ENCODE measurements at regions not wholly inside any gene's neighbourhood (a gene's known extent, or its start where the extent isn't known, plus 50 kb on each side); places are given as distances from the start of the nearest gene placed in this dataset.
"Not testable (repeated sequence)": the region's sequence is repeated elsewhere in the genome, so short reads cannot be mapped to it uniquely, and the experiment has no call there.

- Histone ChIP-seq H3K36me3 (ENCODE audit: control insufficient read depth, insufficient read depth, low read length) (no peaks in the 10 kb centered on the region), H3K9me3 (ENCODE audit: control insufficient read depth, low read length) (no peaks in the 10 kb centered on the region), H3K27ac (ENCODE audit: low read depth, low read length, severe bottlenecking) (no peak overlapping the region)
Observed at GRCh38 chr5:124511791-124512190, 234.6 kb downstream of the ZNF608 start.

GRCh38 chr5:124507688-124508087, 238.8 kb downstream of the ZNF608 start:
- Histone ChIP-seq H3K9me3 (ENCODE audit: control insufficient read depth, low read length) (no peaks in the 10 kb centered on the region), H3K4me3 (ENCODE audit: extremely low read depth, insufficient read depth, low read length, poor library complexity, severe bottlenecking) (no peak overlapping the region), H3K36me3 (ENCODE audit: control insufficient read depth, insufficient read depth, low read length) (no peaks in the 10 kb centered on the region), H3K27ac (ENCODE audit: low read depth, low read length, severe bottlenecking) (no peak overlapping the region), H3K4me1 (ENCODE audit: control insufficient read depth, insufficient read depth, low read length, poor library complexity, severe bottlenecking) (no peaks in the 10 kb centered on the region)
- WGBS, 2 experiments (ENCODE audit: insufficient coverage in 2 of 2) = 93 to 100% methylated on average over 2 of the region's 2 CpGs

More at GRCh38 chr5:124511791-124512190, 234.6 kb downstream of the ZNF608 start:
- Histone ChIP-seq H3K4me3 (ENCODE audit: extremely low read depth, insufficient read depth, low read length, poor library complexity, severe bottlenecking) (no peak overlapping the region), H3K4me1 (ENCODE audit: control insufficient read depth, insufficient read depth, low read length, poor library complexity, severe bottlenecking) (no peaks in the 10 kb centered on the region)

GRCh38 chr5:124504081-124504916, 242.1 kb downstream of the ZNF608 start:
- no peaks in the 10 kb centered on the region for H3K9me3 ChIP-seq (ENCODE audit: control insufficient read depth, low read length)
- H3K27ac ChIP-seq (ENCODE audit: low read depth, low read length, severe bottlenecking) = no peak overlapping the region
- no peaks in the 10 kb centered on the region for H3K4me1 ChIP-seq (ENCODE audit: control insufficient read depth, insufficient read depth, low read length, poor library complexity, severe bottlenecking)
- whole genome bisulfite sequencing, 2 experiments (ENCODE audit: insufficient coverage in 2 of 2) = 50 to 80% methylated on average over 1 of the region's 4 CpGs
- H3K36me3 ChIP-seq (ENCODE audit: control insufficient read depth, insufficient read depth, low read length) = no peaks in the 10 kb centered on the region
- no peak overlapping the region for H3K4me3 ChIP-seq (ENCODE audit: extremely low read depth, insufficient read depth, low read length, poor library complexity, severe bottlenecking)

DNA sequence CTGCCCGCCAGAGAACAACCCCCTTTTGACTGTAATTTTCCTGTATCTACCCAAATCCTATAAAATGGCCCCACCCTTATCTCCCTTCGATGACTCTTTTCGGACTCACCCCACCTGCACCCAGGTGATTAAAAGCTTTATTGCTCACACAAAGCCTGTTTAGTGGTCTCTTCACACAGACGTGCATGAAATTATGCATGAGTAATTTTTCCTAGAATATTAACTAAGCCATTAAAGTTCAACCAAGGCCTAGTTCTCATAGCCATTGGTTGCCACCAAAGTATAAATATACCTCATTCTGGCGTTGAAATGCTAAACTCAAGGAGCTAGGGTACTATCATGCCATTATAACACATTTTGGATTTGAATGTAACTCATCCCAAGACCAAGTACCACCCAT, 243.9 kb downstream of the ZNF608 start:
- Histone ChIP-seq H3K4me3 (ENCODE audit: extremely low read depth, insufficient read depth, low read length, poor library complexity, severe bottlenecking) (no peak overlapping the region), H3K36me3 (ENCODE audit: control insufficient read depth, insufficient read depth, low read length) (no peaks in the 10 kb centered on the region), H3K27ac (ENCODE audit: low read depth, low read length, severe bottlenecking) (no peak overlapping the region), H3K4me1 (ENCODE audit: control insufficient read depth, insufficient read depth, low read length, poor library complexity, severe bottlenecking) (no peaks in the 10 kb centered on the region), H3K9me3 (ENCODE audit: control insufficient read depth, low read length) (no peaks in the 10 kb centered on the region)
- 94% methylated on average over 3 of the region's 5 CpGs; no CpG with 5 or more reads in 1 of the 2 experiments for WGBS, 2 experiments (ENCODE audit: insufficient coverage in 2 of 2)

- 86 to 97% methylated on average over 3 of the region's 5 CpGs for WGBS, 2 experiments (ENCODE audit: insufficient coverage in 2 of 2)
Observed at GRCh38 chr5:124499818-124500217, 246.6 kb downstream of the ZNF608 start.

GRCh38 chr5:124496968-124497367, 249.5 kb downstream of the ZNF608 start:
- not testable (repeated sequence) for H3K36me3 ChIP-seq (ENCODE audit: control insufficient read depth, insufficient read depth, low read length); H3K27ac ChIP-seq (ENCODE audit: low read depth, low read length, severe bottlenecking); H3K9me3 ChIP-seq (ENCODE audit: control insufficient read depth, low read length); H3K4me1 ChIP-seq (ENCODE audit: control insufficient read depth, insufficient read depth, low read length, poor library complexity, severe bottlenecking); H3K4me3 ChIP-seq (ENCODE audit: extremely low read depth, insufficient read depth, low read length, poor library complexity, severe bottlenecking)
- 68 to 76% methylated on average over 3 to 4 of the region's 4 CpGs for WGBS, 2 experiments (ENCODE audit: insufficient coverage in 2 of 2)

More at GRCh38 chr5:124499818-124500217, 246.6 kb downstream of the ZNF608 start:
- not testable (repeated sequence) for H3K27ac ChIP-seq (ENCODE audit: low read depth, low read length, severe bottlenecking); H3K36me3 ChIP-seq (ENCODE audit: control insufficient read depth, insufficient read depth, low read length); H3K9me3 ChIP-seq (ENCODE audit: control insufficient read depth, low read length); H3K4me3 ChIP-seq (ENCODE audit: extremely low read depth, insufficient read depth, low read length, poor library complexity, severe bottlenecking); H3K4me1 ChIP-seq (ENCODE audit: control insufficient read depth, insufficient read depth, low read length, poor library complexity, severe bottlenecking)

DNA sequence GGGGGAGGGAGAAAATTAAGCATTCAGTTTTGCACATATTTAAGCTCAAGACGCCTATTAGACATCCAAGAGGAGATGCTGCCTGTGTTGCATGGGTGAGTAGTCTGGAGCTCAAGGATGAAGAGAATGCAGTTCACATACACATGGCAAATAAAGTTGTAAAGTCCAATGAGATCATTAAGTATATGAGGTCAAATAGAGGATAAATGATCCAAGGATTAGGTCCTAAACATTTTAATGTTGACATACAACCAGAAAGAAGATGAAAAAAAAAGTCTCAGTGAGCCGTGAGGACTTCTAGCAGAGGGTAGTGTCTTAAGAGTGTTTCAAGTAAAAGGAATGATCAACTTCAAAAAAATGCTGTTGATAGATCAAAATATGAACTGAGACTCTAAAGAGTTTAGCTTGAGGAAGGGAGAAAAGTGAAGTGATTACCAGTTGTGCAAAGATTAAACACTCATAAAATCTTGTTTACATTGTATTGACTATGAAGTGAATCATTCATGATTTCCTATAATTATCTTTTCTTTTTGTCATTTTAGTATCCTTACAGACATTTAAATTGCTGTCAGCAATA, 251.8 kb downstream of the ZNF608 start:
- Histone ChIP-seq H3K4me1 (ENCODE audit: control insufficient read depth, insufficient read depth, low read length, poor library complexity, severe bottlenecking) (no peaks in the 10 kb centered on the region), H3K36me3 (ENCODE audit: control insufficient read depth, insufficient read depth, low read length) (no peaks in the 10 kb centered on the region), H3K9me3 (ENCODE audit: control insufficient read depth, low read length) (peaks cover 12% of the 10 kb centered on the region), H3K27ac (ENCODE audit: low read depth, low read length, severe bottlenecking) (no peak overlapping the region), H3K4me3 (ENCODE audit: extremely low read depth, insufficient read depth, low read length, poor library complexity, severe bottlenecking) (no peak overlapping the region)
- 100% methylated on average over 1 of the region's 2 CpGs; no CpG with 5 or more reads in 1 of the 2 experiments for WGBS, 2 experiments (ENCODE audit: insufficient coverage in 2 of 2)

DNA sequence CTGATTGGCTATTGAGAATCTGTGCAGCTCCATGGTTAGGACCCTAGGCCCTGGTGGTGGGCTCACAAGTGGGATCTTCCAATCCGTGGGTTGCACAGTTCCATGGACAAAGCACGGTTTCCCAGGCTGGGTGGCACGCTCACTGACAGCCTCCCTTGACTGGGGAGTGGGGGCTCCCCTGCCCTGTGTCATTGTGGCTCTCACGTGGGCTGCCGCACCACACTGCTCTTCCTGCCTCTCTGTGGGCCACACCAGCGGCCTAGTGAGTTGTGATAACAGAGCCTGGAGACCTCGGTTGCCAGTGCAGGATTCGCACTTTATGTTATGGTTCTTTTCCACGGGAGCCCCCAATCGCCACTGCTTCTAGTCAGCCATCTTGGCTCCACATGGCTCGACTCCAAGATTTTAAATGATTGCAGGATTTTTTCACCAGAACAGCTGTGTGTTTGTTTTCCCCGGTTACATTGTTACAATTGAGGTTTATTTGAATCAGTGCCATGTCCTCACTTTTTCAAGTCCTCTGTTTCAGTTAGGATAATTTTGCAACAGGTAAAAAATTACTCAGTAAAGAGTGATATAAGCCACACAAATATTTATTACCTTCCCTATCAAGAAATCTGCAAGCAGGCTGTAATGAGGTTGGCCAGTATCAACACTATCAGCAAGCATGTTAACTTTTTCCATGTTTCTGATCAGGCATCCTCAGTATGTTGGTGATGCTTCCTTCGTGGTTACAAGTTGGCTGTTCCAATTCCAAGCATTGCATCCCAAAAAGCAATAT, 253.8 kb downstream of the ZNF608 start:
- Histone ChIP-seq H3K9me3 (ENCODE audit: control insufficient read depth, low read length) (peaks cover 12% of the 10 kb centered on the region), H3K27ac (ENCODE audit: low read depth, low read length, severe bottlenecking) (no peak overlapping the region), H3K4me3 (ENCODE audit: extremely low read depth, insufficient read depth, low read length, poor library complexity, severe bottlenecking) (no peak overlapping the region), H3K36me3 (ENCODE audit: control insufficient read depth, insufficient read depth, low read length) (no peaks in the 10 kb centered on the region), H3K4me1 (ENCODE audit: control insufficient read depth, insufficient read depth, low read length, poor library complexity, severe bottlenecking) (no peaks in the 10 kb centered on the region)
- 95 to 97% methylated on average over 11 of the region's 13 CpGs for WGBS, 2 experiments (ENCODE audit: insufficient coverage in 2 of 2)

- H3K4me3 ChIP-seq (ENCODE audit: extremely low read depth, insufficient read depth, low read length, poor library complexity, severe bottlenecking); H3K4me1 ChIP-seq (ENCODE audit: control insufficient read depth, insufficient read depth, low read length, poor library complexity, severe bottlenecking); H3K27ac ChIP-seq (ENCODE audit: low read depth, low read length, severe bottlenecking); H3K36me3 ChIP-seq (ENCODE audit: control insufficient read depth, insufficient read depth, low read length): not testable (repeated sequence)
- H3K9me3 ChIP-seq (ENCODE audit: control insufficient read depth, low read length) = peaks cover 12% of the 10 kb centered on the region
- no CpG with 5 or more reads among the region's 2 CpGs for WGBS, 2 experiments (ENCODE audit: insufficient coverage in 2 of 2)
Observed at GRCh38 chr5:124490315-124490714, 256.1 kb downstream of the ZNF608 start.

DNA sequence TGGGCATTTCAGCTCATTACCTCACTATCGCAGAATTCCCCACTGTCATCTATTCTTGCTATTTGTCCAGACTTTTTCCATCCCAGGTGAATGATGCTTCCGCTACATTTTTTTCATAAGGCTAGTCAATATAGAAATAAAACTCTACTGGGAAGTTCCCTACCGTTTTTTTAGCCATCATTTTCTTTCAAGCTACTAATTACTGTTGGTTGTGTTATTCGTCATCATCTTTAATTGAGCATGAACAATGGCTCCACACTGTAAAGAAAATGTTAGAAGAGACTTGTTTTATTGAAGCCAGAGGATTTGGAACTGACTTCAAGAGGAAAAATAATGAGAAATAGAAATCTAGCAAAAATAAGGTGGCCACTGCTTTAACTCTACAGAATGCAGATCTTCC, 265.0 kb downstream of the ZNF608 start:
- Histone ChIP-seq H3K4me3 (ENCODE audit: extremely low read depth, insufficient read depth, low read length, poor library complexity, severe bottlenecking) (no peak overlapping the region), H3K27ac (ENCODE audit: low read depth, low read length, severe bottlenecking) (no peak overlapping the region), H3K36me3 (ENCODE audit: control insufficient read depth, insufficient read depth, low read length) (no peaks in the 10 kb centered on the region), H3K9me3 (ENCODE audit: control insufficient read depth, low read length) (no peaks in the 10 kb centered on the region), H3K4me1 (ENCODE audit: control insufficient read depth, insufficient read depth, low read length, poor library complexity, severe bottlenecking) (no peaks in the 10 kb centered on the region)
- WGBS, 2 experiments (ENCODE audit: insufficient coverage in 2 of 2) = 92% methylated on average over 2 of the region's 4 CpGs; no CpG with 5 or more reads in 1 of the 2 experiments
